GM12878 (cell line): ENCODE measurements at regions not wholly inside any gene's neighbourhood (a gene's known extent, or its start where the extent isn't known, plus 50 kb on each side); places are given as distances from the start of the nearest gene placed in this dataset.

Experiments
- EZH2 ChIP-seq: IDR thresholded peaks from 2 replicates; pipeline ENCODE4 v1.6.1; 2012; ENCODE audit warnings: low read depth, mild to moderate bottlenecking, control low read depth, inconsistent platforms, low read length, borderline replicate concordance; ENCODE audit not compliant: control insufficient read depth
- GATAD2B ChIP-seq: fragments of 450-650 bp; conservative IDR thresholded peaks from 2 replicates; pipeline ENCODE4 v1.6.1; 2017; ENCODE audit warnings: low read depth, mild to moderate bottlenecking, moderate library complexity
- HCFC1 ChIP-seq: fragments of 150-350 bp; IDR thresholded peaks from 2 replicates; pipeline ENCODE4 v1.6.1; 2014; ENCODE audit warnings: low read length
- KAT2A ChIP-seq: conservative IDR thresholded peaks from 2 replicates; pipeline ENCODE4 v1.6.1; 2011; ENCODE audit warnings: low read depth, low read length; ENCODE audit not compliant: control insufficient read depth
- LARP7 ChIP-seq: fragments of 450-650 bp; IDR thresholded peaks from 2 replicates; pipeline ENCODE4 v1.6.1; 2017; ENCODE audit warnings: mild to moderate bottlenecking
- MEF2B ChIP-seq: fragments of 450-650 bp; IDR thresholded peaks from 2 replicates; pipeline ENCODE4 v1.6.1; 2018; ENCODE audit warnings: mild to moderate bottlenecking, moderate library complexity; ENCODE audit not compliant: partially characterized antibody, poor library complexity, severe bottlenecking
- MXI1 ChIP-seq: fragments of 150-350 bp; IDR thresholded peaks from 2 replicates; pipeline ENCODE4 v1.6.1; 2011; ENCODE audit warnings: low read depth, mild to moderate bottlenecking, inconsistent platforms, low read length, improper control_type of control experiment
- NR2C2 ChIP-seq: IDR thresholded peaks from 2 replicates; pipeline ENCODE4 v1.6.1; 2011; ENCODE audit warnings: borderline replicate concordance, low read depth; ENCODE audit not compliant: control insufficient read depth, insufficient read length
- PBX3 ChIP-seq: IDR thresholded peaks from 2 replicates; pipeline ENCODE4 v1.6.1; 2011; ENCODE audit warnings: mild to moderate bottlenecking, low read depth, low read length, moderate library complexity; ENCODE audit not compliant: insufficient replicate concordance
- SPI1 ChIP-seq: IDR thresholded peaks from 2 replicates; pipeline ENCODE4 v1.6.1; 2011; ENCODE audit warnings: low read depth, mild to moderate bottlenecking, low read length, moderate library complexity, borderline replicate concordance; ENCODE audit not compliant: insufficient read depth
- USF1 ChIP-seq: IDR thresholded peaks from 2 replicates; pipeline ENCODE4 v1.6.1; 2011; ENCODE audit warnings: borderline replicate concordance, low read depth, mild to moderate bottlenecking, moderate library complexity, mixed read lengths, low read length; ENCODE audit not compliant: insufficient read depth; ENCODE audit errors: extremely low read length

GRCh38 chr6:63154535-63154934 is 56.7 kb upstream of the FKBP1C start (continued):
- TF ChIP-seq USF1 (no peak), EZH2 (no peak), LARP7 (no peak), KAT2A (no peak), MEF2B (no peak), SPI1 (peak; percentile 69; the same call in 1 of the 2 replicates), NR2C2 (no peak), MXI1 (no peak), GATAD2B (no peak), PBX3 (no peak), HCFC1 (no peak)
- TF ChIP-seq, all 136 proteins: peak for 3
